AG20443 (cell line): ENCODE measurements at regions not wholly inside any gene's neighbourhood (a gene's known extent, or its start where the extent isn't known, plus 50 kb on each side); places are given as distances from the start of the nearest gene placed in this dataset.

ENCODE experiments used
- DNase-seq: peaks from one replicate; pipeline ENCODE4 v3.0.0; 2012; ENCODE audit warnings: low spot score, mixed read lengths

- peak; percentile 66 for DNase-seq
These were observed 325.6 kb upstream of the VRK2 start for GRCh38 chr2:57720728-57721627.

- no peak for DNase-seq
These were observed 321.2 kb upstream of the VRK2 start for GRCh38 chr2:57725337-57725947.

GRCh38 chr2:57726294-57726693, 320.3 kb upstream of the VRK2 start:
- no peak for DNase-seq

- DNase-seq = no peak
These were observed 317.9 kb upstream of the VRK2 start for GRCh38 chr2:57728691-57729090.

GRCh38 chr2:57733956-57734355, 312.6 kb upstream of the VRK2 start:
- DNase-seq = no peak

- no peak for DNase-seq
These were observed 305.7 kb upstream of the VRK2 start for GRCh38 chr2:57740891-57741290.

- DNase-seq = no peak
These were observed 293.0 kb upstream of the VRK2 start for GRCh38 chr2:57753636-57754035.

- DNase-seq = no peak
These were observed 287.9 kb upstream of the VRK2 start for GRCh38 chr2:57758686-57759085.

GRCh38 chr2:57759131-57759530, 287.5 kb upstream of the VRK2 start:
- DNase-seq = no peak

GRCh38 chr2:57759822-57760300, 286.7 kb upstream of the VRK2 start:
- peak; percentile 92 for DNase-seq

GRCh38 chr2:57760381-57760801, 286.2 kb upstream of the VRK2 start:
- no peak for DNase-seq

- DNase-seq = no peak
These were observed 269.7 kb upstream of the VRK2 start for GRCh38 chr2:57776916-57777315.

- DNase-seq = no peak
These were observed 264.0 kb upstream of the VRK2 start for GRCh38 chr2:57782587-57782986.

- DNase-seq = no peak
These were observed 253.3 kb upstream of the VRK2 start for GRCh38 chr2:57793310-57793709.

GRCh38 chr2:57796527-57796926, 250.1 kb upstream of the VRK2 start:
- no peak for DNase-seq

GRCh38 chr2:57798346-57798745, 248.3 kb upstream of the VRK2 start:
- no peak for DNase-seq

GRCh38 chr2:57802243-57802642, 244.4 kb upstream of the VRK2 start:
- DNase-seq = no peak

- DNase-seq = no peak
These were observed 241.6 kb upstream of the VRK2 start for GRCh38 chr2:57804971-57805370.

- DNase-seq = no peak
These were observed 240.1 kb upstream of the VRK2 start for GRCh38 chr2:57806449-57806968.

GRCh38 chr2:57809230-57809629, 237.4 kb upstream of the VRK2 start:
- DNase-seq = no peak

- DNase-seq = no peak
These were observed 225.5 kb upstream of the VRK2 start for GRCh38 chr2:57821088-57821487.

GRCh38 chr2:57828221-57828620, 218.4 kb upstream of the VRK2 start:
- DNase-seq = no peak

GRCh38 chr2:57834666-57835065, 211.9 kb upstream of the VRK2 start:
- DNase-seq = no peak
